Panc1 (cell line): ENCODE measurements at regions not wholly inside any gene's neighbourhood (a gene's known extent, or its start where the extent isn't known, plus 50 kb on each side); places are given as distances from the start of the nearest gene placed in this dataset.

ENCODE experiments used
- SIN3A ChIP-seq: IDR thresholded peaks from 2 replicates; pipeline ENCODE4 v1.6.1; 2012; ENCODE audit warnings: low read depth, mild to moderate bottlenecking, low read length, moderate library complexity, borderline replicate concordance; ENCODE audit not compliant: insufficient read depth
- TF ChIP-seq, protein P1 (sequence below): fragments of 450-650 bp; IDR thresholded peaks from 2 replicates; pipeline ENCODE4 v1.5.1; 2017; ENCODE audit warnings: mild to moderate bottlenecking

DNA sequence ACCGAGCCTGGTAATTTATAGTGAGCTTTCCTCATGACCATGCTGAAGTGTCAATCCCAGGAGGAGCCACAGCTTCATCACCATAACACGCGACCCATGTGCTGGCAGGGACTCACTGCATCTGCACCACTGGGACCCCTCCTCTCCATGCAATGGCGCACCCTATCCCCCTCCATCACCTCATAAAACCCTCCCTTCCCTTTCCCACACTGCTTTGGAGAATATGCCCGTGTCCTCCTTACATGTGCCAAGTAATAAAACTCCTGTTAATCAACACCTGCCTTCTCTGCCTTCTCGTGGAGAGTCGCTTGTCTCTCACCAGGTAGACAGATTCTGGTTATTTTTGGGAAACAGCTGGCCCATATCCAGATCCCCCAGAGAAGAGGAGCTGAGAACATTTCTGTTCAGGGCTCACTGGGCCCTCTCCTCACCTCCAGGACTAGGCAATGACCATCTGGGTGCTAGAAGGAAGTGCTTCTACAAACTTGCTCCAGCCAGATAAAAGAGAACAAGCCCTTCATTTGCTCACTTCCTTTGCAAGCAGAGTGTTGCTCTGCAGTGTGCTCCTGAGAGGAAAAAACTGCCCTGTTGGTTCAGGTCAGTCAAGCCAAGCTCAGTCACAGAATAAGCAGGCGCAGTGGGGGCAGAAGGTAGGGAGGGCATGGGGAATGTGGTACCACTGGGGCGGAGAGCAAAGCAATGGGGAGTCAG lies 894.3 kb downstream of the UQCRFS1 start:
- TF ChIP-seq, protein P1, sequence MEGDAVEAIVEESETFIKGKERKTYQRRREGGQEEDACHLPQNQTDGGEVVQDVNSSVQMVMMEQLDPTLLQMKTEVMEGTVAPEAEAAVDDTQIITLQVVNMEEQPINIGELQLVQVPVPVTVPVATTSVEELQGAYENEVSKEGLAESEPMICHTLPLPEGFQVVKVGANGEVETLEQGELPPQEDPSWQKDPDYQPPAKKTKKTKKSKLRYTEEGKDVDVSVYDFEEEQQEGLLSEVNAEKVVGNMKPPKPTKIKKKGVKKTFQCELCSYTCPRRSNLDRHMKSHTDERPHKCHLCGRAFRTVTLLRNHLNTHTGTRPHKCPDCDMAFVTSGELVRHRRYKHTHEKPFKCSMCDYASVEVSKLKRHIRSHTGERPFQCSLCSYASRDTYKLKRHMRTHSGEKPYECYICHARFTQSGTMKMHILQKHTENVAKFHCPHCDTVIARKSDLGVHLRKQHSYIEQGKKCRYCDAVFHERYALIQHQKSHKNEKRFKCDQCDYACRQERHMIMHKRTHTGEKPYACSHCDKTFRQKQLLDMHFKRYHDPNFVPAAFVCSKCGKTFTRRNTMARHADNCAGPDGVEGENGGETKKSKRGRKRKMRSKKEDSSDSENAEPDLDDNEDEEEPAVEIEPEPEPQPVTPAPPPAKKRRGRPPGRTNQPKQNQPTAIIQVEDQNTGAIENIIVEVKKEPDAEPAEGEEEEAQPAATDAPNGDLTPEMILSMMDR, result no peak
- no peak for TF ChIP-seq SIN3A
